ENCODE measurements at regions not wholly inside any gene's neighbourhood (a gene's known extent, or its start where the extent isn't known, plus 50 kb on each side); places are given as distances from the start of the nearest gene placed in this dataset.

DNA sequence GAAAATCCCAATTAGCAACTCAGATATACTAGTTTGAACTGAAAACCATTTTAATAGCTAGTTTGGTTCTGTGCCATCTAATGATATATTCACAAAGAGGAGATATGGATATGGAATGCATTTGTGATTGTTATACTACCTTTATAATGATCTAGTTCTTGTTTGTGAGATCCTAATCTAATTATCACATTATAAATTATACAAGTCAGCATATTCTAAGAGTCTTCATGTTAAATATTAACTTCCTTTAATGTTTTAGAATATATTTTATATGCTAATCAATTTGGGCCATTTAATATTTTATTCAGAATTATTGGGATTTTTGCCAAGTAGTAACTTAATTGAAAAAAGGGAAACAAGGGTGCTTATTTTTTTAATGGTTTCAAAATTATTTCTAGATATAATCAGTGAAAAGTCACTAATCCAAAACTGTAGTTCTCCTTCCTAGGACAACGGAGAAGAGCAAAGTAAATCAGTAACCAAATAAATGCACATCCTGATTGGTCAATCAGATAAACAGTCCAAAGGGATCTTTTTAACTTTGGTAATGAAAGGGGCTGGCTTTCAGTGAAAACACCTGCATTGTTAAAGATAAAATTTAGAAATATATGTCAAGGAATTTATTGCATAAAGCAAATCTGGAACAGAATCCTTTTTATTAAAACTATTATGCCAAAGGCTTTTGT lies 173.9 kb upstream of the MEOX2 start:
- Histone ChIP-seq H3K36me3 (ENCODE audit: control insufficient read depth, low read length) (no peaks in the 10 kb centered on the region), H3K4me1 (ENCODE audit: control insufficient read depth, low read length) (no peaks in the 10 kb centered on the region), H3K4me3 (ENCODE audit: low read length) (no peak overlapping the region), H3K9me3 (ENCODE audit: control insufficient read depth, insufficient read depth, low read length) (no peaks in the 10 kb centered on the region), H3K4me2 (ENCODE audit: low read length) (no peak overlapping the region), H3K9me2 (replicated peaks; ENCODE audit: control insufficient read depth, low read length) (0 out of 2 replicates have a peak, but pooled peaks cover 3% of the 10 kb centered on the region), H3K27ac (ENCODE audit: low read depth, low read length) (no peak overlapping the region), H3F3A (ENCODE audit: control insufficient read depth, insufficient read depth) (no peaks in the 10 kb centered on the region), H3K27me3 (ENCODE audit: control insufficient read depth, low read length) (no peaks in the 10 kb centered on the region), H3K79me2 (ENCODE audit: control insufficient read depth, low read length) (no peaks in the 10 kb centered on the region), H4K20me1 (ENCODE audit: control insufficient read depth, insufficient read depth, low read depth, low read length) (no peaks in the 10 kb centered on the region)
- TF ChIP-seq CTCF (IDR thresholded peaks at IDR 0.05; ENCODE audit: low read depth, low read length, poor library complexity, severe bottlenecking) (no peak), EZH2phosphoT487 (IDR thresholded peaks at IDR 0.05; ENCODE audit: borderline replicate concordance, low read length) (no peak)

- H3K4me1 ChIP-seq (ENCODE audit: control insufficient read depth, low read length) = no peaks in the 10 kb centered on the region
- no peaks in the 10 kb centered on the region for H3K79me2 ChIP-seq (ENCODE audit: control insufficient read depth, low read length)
- H3K36me3 ChIP-seq (ENCODE audit: control insufficient read depth, low read length) = no peaks in the 10 kb centered on the region
- H3K9me2 ChIP-seq (replicated peaks; ENCODE audit: control insufficient read depth, low read length) = no peaks in the 10 kb centered on the region
- no peaks in the 10 kb centered on the region for H3K9me3 ChIP-seq (ENCODE audit: control insufficient read depth, insufficient read depth, low read length)
- H3K4me2 ChIP-seq (ENCODE audit: low read length) = no peak overlapping the region
- no peaks in the 10 kb centered on the region for H3F3A ChIP-seq (ENCODE audit: control insufficient read depth, insufficient read depth)
- H3K4me3 ChIP-seq (ENCODE audit: low read length) = no peak overlapping the region
- no peaks in the 10 kb centered on the region for H3K27me3 ChIP-seq (ENCODE audit: control insufficient read depth, low read length)
- H4K20me1 ChIP-seq (ENCODE audit: control insufficient read depth, insufficient read depth, low read depth, low read length) = no peaks in the 10 kb centered on the region
- TF ChIP-seq CTCF (IDR thresholded peaks at IDR 0.05; ENCODE audit: low read depth, low read length, poor library complexity, severe bottlenecking) (no peak), EZH2phosphoT487 (IDR thresholded peaks at IDR 0.05; ENCODE audit: borderline replicate concordance, low read length) (no peak)
- no peak overlapping the region for H3K27ac ChIP-seq (ENCODE audit: low read depth, low read length)
Observed at GRCh38 chr7:15857026-15857425, 170.5 kb upstream of the MEOX2 start.

- TF ChIP-seq EZH2phosphoT487 (IDR thresholded peaks at IDR 0.05; ENCODE audit: borderline replicate concordance, low read length) = no peak
- TF ChIP-seq CTCF (IDR thresholded peaks at IDR 0.05; ENCODE audit: low read depth, low read length, poor library complexity, severe bottlenecking) = no peak
- H3K4me1 ChIP-seq (ENCODE audit: control insufficient read depth, low read length) = no peaks in the 10 kb centered on the region
- H3K9me3 ChIP-seq (ENCODE audit: control insufficient read depth, insufficient read depth, low read length) = no peaks in the 10 kb centered on the region
- H3K4me2 ChIP-seq (ENCODE audit: low read length) = no peak overlapping the region
- no peak overlapping the region for H3K27ac ChIP-seq (ENCODE audit: low read depth, low read length)
- no peaks in the 10 kb centered on the region for H3K79me2 ChIP-seq (ENCODE audit: control insufficient read depth, low read length)
- H3K9me2 ChIP-seq (replicated peaks; ENCODE audit: control insufficient read depth, low read length) = no peaks in the 10 kb centered on the region
- no peaks in the 10 kb centered on the region for H4K20me1 ChIP-seq (ENCODE audit: control insufficient read depth, insufficient read depth, low read depth, low read length)
- H3K27me3 ChIP-seq (ENCODE audit: control insufficient read depth, low read length) = no peaks in the 10 kb centered on the region
- no peaks in the 10 kb centered on the region for H3K36me3 ChIP-seq (ENCODE audit: control insufficient read depth, low read length)
- no peak overlapping the region for H3K4me3 ChIP-seq (ENCODE audit: low read length)
- no peaks in the 10 kb centered on the region for H3F3A ChIP-seq (ENCODE audit: control insufficient read depth, insufficient read depth)
Observed at GRCh38 chr7:15856311-15856710, 169.8 kb upstream of the MEOX2 start.

All from DOHH2 (cell line).